RKO (cell line): ENCODE measurements at regions not wholly inside any gene's neighbourhood (a gene's known extent, or its start where the extent isn't known, plus 50 kb on each side); places are given as distances from the start of the nearest gene placed in this dataset.
"Not testable (repeated sequence)": the region's sequence is repeated elsewhere in the genome, so short reads cannot be mapped to it uniquely, and the experiment has no call there.

Source experiments
- DNase-seq: peaks from one replicate; pipeline ENCODE4 v3.0.0-alpha.2; 2016; ENCODE audit warnings: low spot score

GRCh38 chr4:31189938-31190337 lies 469.8 kb downstream of the PCDH7 start:
- no peak for DNase-seq

GRCh38 chr4:31190671-31191070 lies 470.5 kb downstream of the PCDH7 start:
- no peak for DNase-seq

GRCh38 chr4:31192341-31192740 lies 472.2 kb downstream of the PCDH7 start:
- no peak for DNase-seq

GRCh38 chr4:31193521-31193920 lies 473.4 kb downstream of the PCDH7 start:
- DNase-seq = no peak

- DNase-seq = no peak
These were observed 474.7 kb downstream of the PCDH7 start for GRCh38 chr4:31194823-31195222.

- no peak for DNase-seq
These were observed 479.5 kb downstream of the PCDH7 start for GRCh38 chr4:31199644-31200043.

GRCh38 chr4:31202054-31202453 lies 481.9 kb downstream of the PCDH7 start:
- DNase-seq = not testable (repeated sequence)

GRCh38 chr4:31204874-31205273 lies 484.7 kb downstream of the PCDH7 start:
- DNase-seq = no peak

GRCh38 chr4:31220921-31221320 lies 500.8 kb downstream of the PCDH7 start:
- DNase-seq = no peak

GRCh38 chr4:31228068-31228467 lies 507.9 kb downstream of the PCDH7 start:
- DNase-seq = no peak

- no peak for DNase-seq
These were observed 510.4 kb downstream of the PCDH7 start for GRCh38 chr4:31230594-31230993.

- DNase-seq = no peak
These were observed 514.3 kb downstream of the PCDH7 start for GRCh38 chr4:31234494-31234893.

- DNase-seq = no peak
These were observed 514.7 kb downstream of the PCDH7 start for GRCh38 chr4:31234901-31235300.

GRCh38 chr4:31236020-31236638 lies 516.0 kb downstream of the PCDH7 start:
- no peak for DNase-seq

- no peak for DNase-seq
These were observed 516.5 kb downstream of the PCDH7 start for GRCh38 chr4:31236639-31237173.

- DNase-seq = peak; percentile 3
These were observed 517.1 kb downstream of the PCDH7 start for GRCh38 chr4:31237233-31237632.

- no peak for DNase-seq
These were observed 519.7 kb downstream of the PCDH7 start for GRCh38 chr4:31239886-31240285.

- no peak for DNase-seq
These were observed 521.4 kb downstream of the PCDH7 start for GRCh38 chr4:31241504-31242106.

GRCh38 chr4:31246856-31247255 lies 526.7 kb downstream of the PCDH7 start:
- no peak for DNase-seq

- no peak for DNase-seq
These were observed 539.0 kb downstream of the PCDH7 start for GRCh38 chr4:31259119-31259518.

- DNase-seq = no peak
These were observed 541.5 kb downstream of the PCDH7 start for GRCh38 chr4:31261632-31262031.

- not testable (repeated sequence) for DNase-seq
These were observed 545.9 kb downstream of the PCDH7 start for GRCh38 chr4:31266094-31266493.

GRCh38 chr4:31272331-31273061 lies 552.3 kb downstream of the PCDH7 start:
- no peak for DNase-seq
